Body of pancreas (tissue), 4 donors: ENCODE measurements at regions not wholly inside any gene's neighbourhood (a gene's known extent, or its start where the extent isn't known, plus 50 kb on each side); places are given as distances from the start of the nearest gene placed in this dataset.

Experiments used
- POLR2A ChIP-seq, 3 donors: fragments of 450-650 bp; IDR thresholded peaks; one replicate each; pipeline ENCODE4 v1.6.1; 2016; ENCODE audit warnings: antibody characterized with exemption in 3 of 3, mild to moderate bottlenecking in 2 of 3
- TF ChIP-seq, protein P1 (sequence below), 7 experiments: fragments of 450-650 bp in 4 of 7; fragments of 200-600 bp in 3 of 7; sonication (generic) in 3 of 7; IDR thresholded peaks; one replicate each; pipeline ENCODE4 v1.5.1; 2016 to 2019; ENCODE audit warnings: antibody characterized with exemption in 7 of 7

DNA sequence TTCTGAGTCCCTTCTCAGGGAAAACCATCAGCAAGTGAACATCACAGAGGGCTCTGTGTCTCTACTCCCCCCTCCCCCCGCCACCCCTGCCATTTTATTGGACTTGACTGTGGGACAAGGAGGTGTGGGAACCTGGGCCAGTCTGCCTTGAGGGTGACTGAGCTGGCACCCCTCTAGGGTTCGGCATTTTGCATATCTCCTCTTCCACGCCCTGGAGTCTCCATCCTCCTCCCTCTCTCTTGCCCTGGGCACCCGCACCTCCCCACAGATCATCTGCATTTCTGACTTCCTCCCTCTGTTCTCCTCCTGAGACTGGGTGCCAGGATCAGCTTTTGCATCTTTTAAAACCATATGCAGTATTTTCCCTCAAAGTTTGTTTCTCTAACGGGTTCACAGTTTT is 107.1 kb upstream of the ERRFI1 start:
- TF ChIP-seq, protein P1, sequence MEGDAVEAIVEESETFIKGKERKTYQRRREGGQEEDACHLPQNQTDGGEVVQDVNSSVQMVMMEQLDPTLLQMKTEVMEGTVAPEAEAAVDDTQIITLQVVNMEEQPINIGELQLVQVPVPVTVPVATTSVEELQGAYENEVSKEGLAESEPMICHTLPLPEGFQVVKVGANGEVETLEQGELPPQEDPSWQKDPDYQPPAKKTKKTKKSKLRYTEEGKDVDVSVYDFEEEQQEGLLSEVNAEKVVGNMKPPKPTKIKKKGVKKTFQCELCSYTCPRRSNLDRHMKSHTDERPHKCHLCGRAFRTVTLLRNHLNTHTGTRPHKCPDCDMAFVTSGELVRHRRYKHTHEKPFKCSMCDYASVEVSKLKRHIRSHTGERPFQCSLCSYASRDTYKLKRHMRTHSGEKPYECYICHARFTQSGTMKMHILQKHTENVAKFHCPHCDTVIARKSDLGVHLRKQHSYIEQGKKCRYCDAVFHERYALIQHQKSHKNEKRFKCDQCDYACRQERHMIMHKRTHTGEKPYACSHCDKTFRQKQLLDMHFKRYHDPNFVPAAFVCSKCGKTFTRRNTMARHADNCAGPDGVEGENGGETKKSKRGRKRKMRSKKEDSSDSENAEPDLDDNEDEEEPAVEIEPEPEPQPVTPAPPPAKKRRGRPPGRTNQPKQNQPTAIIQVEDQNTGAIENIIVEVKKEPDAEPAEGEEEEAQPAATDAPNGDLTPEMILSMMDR (IDR thresholded peaks at IDR 0.05), result no peak
- no peak for TF ChIP-seq POLR2A (IDR thresholded peaks at IDR 0.05)
